HL-60 (cell line): ENCODE measurements at regions not wholly inside any gene's neighbourhood (a gene's known extent, or its start where the extent isn't known, plus 50 kb on each side); places are given as distances from the start of the nearest gene placed in this dataset.

Experiments
- CTCF ChIP-seq: IDR thresholded peaks from one replicate; pipeline ENCODE4 v1.5.1; 2011; ENCODE audit warnings: low read length, control low read depth, inconsistent platforms; ENCODE audit not compliant: insufficient read depth
- GABPA ChIP-seq: IDR thresholded peaks from 2 replicates; pipeline ENCODE4 v1.6.1; 2012; ENCODE audit warnings: low read depth
- POLR2AphosphoS5 ChIP-seq: IDR thresholded peaks from 2 replicates; pipeline ENCODE4 v1.6.1; 2012; ENCODE audit warnings: low read depth
- REST ChIP-seq: IDR thresholded peaks from 2 replicates; pipeline ENCODE4 v1.6.1; 2012; ENCODE audit warnings: low read depth; ENCODE audit not compliant: insufficient replicate concordance
- SPI1 ChIP-seq: IDR thresholded peaks from 2 replicates; pipeline ENCODE4 v1.6.1; 2012; ENCODE audit warnings: low read depth, mild to moderate bottlenecking, borderline replicate concordance

- no peak for TF ChIP-seq CTCF
- no peak for TF ChIP-seq POLR2AphosphoS5
- no peak for TF ChIP-seq GABPA
- no peak for TF ChIP-seq REST
- no peak for TF ChIP-seq SPI1
Observed at GRCh38 chr16:87201052-87201451, 116.1 kb downstream of the C16orf95 start.
